Spleen (tissue), 11 donors: ENCODE measurements at regions not wholly inside any gene's neighbourhood (a gene's known extent, or its start where the extent isn't known, plus 50 kb on each side); places are given as distances from the start of the nearest gene placed in this dataset.
A peak's percentile ranks its signal among the peaks of the same experiment; 100 is the strongest.

Source experiments
- DNase-seq: peaks from one replicate; pipeline ENCODE4 v3.0.0-alpha.2; 2020
- H3K27ac ChIP-seq, 8 donors: fragments of 200-600 bp; sonication (generic) in 7 of 8; 1 replicate in 4 of 8; 2 replicates in 4 of 8; pipeline versions ENCODE4 v1.5.0 to v1.8.0; 2016 to 2021; ENCODE audit warnings: inconsistent platforms in 4 of 8, mild to moderate bottlenecking in 4 of 8, moderate library complexity in 1 of 8
- H3K27me3 ChIP-seq, 7 donors: fragments of 200-600 bp; sonication (generic) in 6 of 7; replicated peaks in 1 of 7; 1 replicate in 4 of 7; 2 replicates in 3 of 7; pipeline versions ENCODE4 v1.5.0 to v1.8.0; 2016 to 2021; ENCODE audit warnings: inconsistent platforms in 3 of 7, mild to moderate bottlenecking in 1 of 7
- H3K36me3 ChIP-seq, 6 donors: fragments of 200-600 bp; sonication (generic) in 5 of 6; 1 replicate in 4 of 6; 2 replicates in 2 of 6; pipeline versions ENCODE4 v1.5.0 to v1.8.0; 2016 to 2021; ENCODE audit warnings: inconsistent platforms in 2 of 6
- H3K4me1 ChIP-seq, 6 donors: fragments of 200-600 bp; sonication (generic) in 5 of 6; 1 replicate in 3 of 6; 2 replicates in 3 of 6; pipeline versions ENCODE4 v1.5.0 to v1.8.0; 2016 to 2021; ENCODE audit warnings: inconsistent platforms in 3 of 6
- H3K4me3 ChIP-seq, 8 donors: fragments of 200-600 bp; sonication (generic) in 7 of 8; 1 replicate in 4 of 8; 2 replicates in 4 of 8; pipeline versions ENCODE4 v1.5.0 to v1.8.0; 2016 to 2021; ENCODE audit warnings: inconsistent platforms in 4 of 8, mild to moderate bottlenecking in 4 of 8, moderate library complexity in 2 of 8
- H3K9me3 ChIP-seq, 8 donors: fragments of 200-600 bp; sonication (generic) in 7 of 8; 1 replicate in 4 of 8; 2 replicates in 4 of 8; pipeline versions ENCODE4 v1.5.0 to v1.8.0; 2016 to 2021; ENCODE audit warnings: inconsistent platforms in 4 of 8
- CTCF ChIP-seq, 11 experiments: fragments of 200-600 bp in 7 of 11; fragments of 450-650 bp in 4 of 11; sonication (generic) in 4 of 11; IDR thresholded peaks in 8 of 11; conservative IDR thresholded peaks in 3 of 11; 1 replicate in 7 of 11; 2 replicates in 4 of 11; pipeline versions ENCODE4 v1.4.0 to v1.8.0; 2016 to 2021; ENCODE audit warnings: antibody characterized with exemption in 11 of 11, inconsistent platforms in 4 of 11, mild to moderate bottlenecking in 1 of 11
- POLR2A ChIP-seq, 3 donors: fragments of 450-650 bp; IDR thresholded peaks; one replicate each; pipeline ENCODE4 v1.5.1; 2017; ENCODE audit warnings: antibody characterized with exemption in 3 of 3, mild to moderate bottlenecking in 1 of 3
- POLR2AphosphoS5 ChIP-seq, 3 donors: sonication (generic); formaldehyde crosslinking; IDR thresholded peaks; one replicate each; pipeline ENCODE4 v1.5.1; 2017; ENCODE audit warnings: antibody characterized with exemption in 3 of 3
- WGBS, 5 donors: extraction: QIAGEN DNeasy Blood & Tissue Kit in 3 of 5; methylation state at CpG; one replicate each; pipeline versions ENCODE4 v1.1.5 to v1.1.7; 2013 to 2018; 5-methylcytosine and 5-hydroxymethylcytosine counted together
- intact Hi-C: fragments of 100-400 bp; cut with DNase I; formaldehyde crosslinking; loops from one replicate; pipeline ENCODE4 v1.15.0; 2023; ENCODE audit warnings: low total_unique reads
- donor health status: healthy with polysubstance abuse.
- donor health status: DM: no; HTN: no; CAD: no; lungs with moderate emphysema.
- donor health status: DM: no; HTN: no; CAD: no.
- donor health status: Bipolar disorder and iron deficiency.
- donor health status: healthy.
- donor health status: DM: no; HTN: no; CAD: no.
- donor health status: DM: yes; HTN: yes; CAD: no.

- Histone ChIP-seq H3K36me3 (no peaks in the 10 kb centered on the region), H3K4me3 (no peak overlapping the region), H3K27ac (peak overlapping the region in 6 of 8 donors; percentile 35 to 79 (median 55)), H3K27me3 (no peaks in the 10 kb centered on the region), H3K9me3 (no peaks in the 10 kb centered on the region), H3K4me1 (peaks cover 0 to 21% (median 8%) of the 10 kb centered on the region in 6 donors)
- 27 to 65% (median 54%) methylated on average over 3 of the region's 3 CpGs for WGBS, 5 donors
- intact Hi-C loops, result no loop called here
- DNase-seq, result no peak
- TF ChIP-seq POLR2AphosphoS5 (IDR thresholded peaks at IDR 0.05), result peak in 1 of 3 donors; percentile 57
- TF ChIP-seq CTCF (IDR thresholded peaks at IDR 0.05 in 8 of 11, conservative IDR thresholded peaks at IDR 0.05 in 3 of 11), result no peak
These were observed 473.7 kb upstream of the PODXL start for GRCh38 chr7:132030086-132030568.

- no peak for DNase-seq
- intact Hi-C loops, result no loop called here
These were observed 473.1 kb upstream of the PODXL start for GRCh38 chr7:132029369-132030085.

DNA sequence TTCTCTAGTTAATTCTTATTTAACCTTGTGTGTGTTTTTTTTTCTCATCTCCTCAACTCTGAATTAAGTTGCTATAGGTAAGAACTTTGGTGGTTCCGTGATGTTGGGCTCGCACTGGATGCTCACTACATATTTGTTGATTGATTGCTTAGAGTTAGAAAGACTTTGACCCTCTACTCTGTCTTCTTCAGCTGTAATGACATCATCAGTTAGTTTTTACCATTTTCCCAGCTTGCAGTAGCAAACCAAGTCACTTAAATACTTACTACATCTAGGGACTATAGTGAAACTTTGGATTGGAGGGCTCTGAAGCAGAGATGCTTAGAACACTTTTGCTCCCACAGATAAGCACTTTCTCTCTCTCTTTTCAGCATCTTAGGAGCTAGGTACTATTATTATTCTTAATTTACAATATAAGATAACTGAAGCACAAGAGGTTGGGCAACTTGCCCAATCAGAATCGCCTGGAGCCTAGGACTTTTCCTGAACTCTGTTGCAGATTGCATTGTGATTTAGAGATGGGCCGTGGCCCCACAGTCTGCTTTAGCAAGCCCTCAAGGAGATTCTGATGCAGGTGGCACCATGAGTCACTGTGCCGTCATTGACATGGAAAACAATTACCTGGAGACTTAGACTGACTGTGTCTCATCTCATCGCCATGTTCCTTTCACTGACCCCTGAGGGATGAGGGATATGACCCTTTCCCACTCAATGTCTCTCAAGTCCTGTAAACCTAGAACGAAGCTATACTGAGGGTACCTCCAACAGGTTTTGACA, 471.9 kb upstream of the PODXL start:
- TF ChIP-seq POLR2AphosphoS5 (IDR thresholded peaks at IDR 0.05), result no peak
- TF ChIP-seq CTCF (IDR thresholded peaks at IDR 0.05 in 8 of 11, conservative IDR thresholded peaks at IDR 0.05 in 3 of 11), result no peak
- TF ChIP-seq POLR2A (IDR thresholded peaks at IDR 0.05), result no peak
- 74 to 89% (median 82%) methylated on average over 7 of the region's 7 CpGs for WGBS, 5 donors
- H3K36me3 ChIP-seq, result no peaks in the 10 kb centered on the region
- H3K4me3 ChIP-seq, result no peak overlapping the region
- H3K9me3 ChIP-seq, result no peaks in the 10 kb centered on the region
- DNase-seq, result no peak
- no peak overlapping the region for H3K27ac ChIP-seq
- intact Hi-C loops, result no loop called here
- H3K4me1 ChIP-seq, result peaks cover 0 to 19% (median 6%) of the 10 kb centered on the region in 6 donors
- H3K27me3 ChIP-seq, result no peaks in the 10 kb centered on the region

More at GRCh38 chr7:132029369-132030085, 473.1 kb upstream of the PODXL start:
- peak overlapping the region in 6 of 8 donors; percentile 35 to 79 (median 55) for H3K27ac ChIP-seq
- no peaks in the 10 kb centered on the region for H3K36me3 ChIP-seq
- WGBS, 5 donors, result 53 to 75% (median 69%) methylated on average over 6 of the region's 6 CpGs
- peaks cover 0 to 19% (median 6%) of the 10 kb centered on the region in 6 donors for H3K4me1 ChIP-seq
- H3K4me3 ChIP-seq, result no peak overlapping the region
- no peaks in the 10 kb centered on the region for H3K27me3 ChIP-seq
- H3K9me3 ChIP-seq, result no peaks in the 10 kb centered on the region
- TF ChIP-seq POLR2A (IDR thresholded peaks at IDR 0.05) (no peak), CTCF (IDR thresholded peaks at IDR 0.05 in 8 of 11, conservative IDR thresholded peaks at IDR 0.05 in 3 of 11) (no peak), POLR2AphosphoS5 (IDR thresholded peaks at IDR 0.05) (no peak)

GRCh38 chr7:132024290-132024689, 467.9 kb upstream of the PODXL start:
- TF ChIP-seq POLR2A (IDR thresholded peaks at IDR 0.05) (no peak), CTCF (IDR thresholded peaks at IDR 0.05 in 8 of 11, conservative IDR thresholded peaks at IDR 0.05 in 3 of 11) (no peak), POLR2AphosphoS5 (IDR thresholded peaks at IDR 0.05) (no peak)
- WGBS, 5 donors, result 72 to 76% (median 75%) methylated on average over 6 of the region's 6 CpGs

More at GRCh38 chr7:132024290-132024689, 467.9 kb upstream of the PODXL start:
- peaks cover 0 to 3% (median 0%) of the 10 kb centered on the region in 8 donors for H3K9me3 ChIP-seq
- H3K27ac ChIP-seq, result no peak overlapping the region
- intact Hi-C loops, result no loop called here
- no peaks in the 10 kb centered on the region for H3K27me3 ChIP-seq
- H3K4me3 ChIP-seq, result no peak overlapping the region
- no peaks in the 10 kb centered on the region for H3K36me3 ChIP-seq
- peaks cover 0 to 1% (median 0%) of the 10 kb centered on the region in 6 donors for H3K4me1 ChIP-seq
- DNase-seq, result no peak
